GM12878 (cell line): ENCODE measurements at regions not wholly inside any gene's neighbourhood (a gene's known extent, or its start where the extent isn't known, plus 50 kb on each side); places are given as distances from the start of the nearest gene placed in this dataset.

ENCODE experiments used
- CHD2 ChIP-seq: IDR thresholded peaks from 2 replicates; pipeline ENCODE4 v1.6.1; 2011; ENCODE audit warnings: low read depth, low read length, improper control_type of control experiment, borderline replicate concordance
- FOS ChIP-seq: IDR thresholded peaks from 3 replicates; pipeline ENCODE4 v1.6.1; 2011; ENCODE audit warnings: borderline replicate concordance; ENCODE audit not compliant: insufficient read length; ENCODE audit errors: extremely low read depth
- FOXM1 ChIP-seq: IDR thresholded peaks from 2 replicates; pipeline ENCODE4 v1.6.1; 2012; ENCODE audit warnings: low read depth, mild to moderate bottlenecking, inconsistent platforms, low read length, moderate library complexity
- HCFC1 ChIP-seq: fragments of 150-350 bp; IDR thresholded peaks from 2 replicates; pipeline ENCODE4 v1.6.1; 2014; ENCODE audit warnings: low read length
- HDAC2 ChIP-seq: fragments of 200-600 bp; sonication (generic); IDR thresholded peaks from 2 replicates; pipeline ENCODE4 v1.6.1; 2017
- KDM1A ChIP-seq: fragments of 200-600 bp; sonication (generic); IDR thresholded peaks from 2 replicates; pipeline ENCODE4 v1.6.1; 2016; ENCODE audit warnings: borderline replicate concordance
- SIN3A ChIP-seq: IDR thresholded peaks from 2 replicates; pipeline ENCODE4 v1.6.1; 2012; ENCODE audit warnings: low read depth, low read length, improper control_type of control experiment
- TARDBP ChIP-seq: IDR thresholded peaks from 2 replicates; pipeline ENCODE4 v1.6.1; 2016; ENCODE audit warnings: borderline replicate concordance
- TCF7 ChIP-seq: IDR thresholded peaks from 2 replicates; pipeline ENCODE4 v1.6.1; 2014; ENCODE audit warnings: antibody characterized with exemption, borderline replicate concordance
- ZSCAN29 ChIP-seq: fragments of 450-650 bp; IDR thresholded peaks from 2 replicates; pipeline ENCODE4 v1.6.1; 2017; ENCODE audit warnings: mild to moderate bottlenecking, moderate library complexity
- TF ChIP-seq, protein P1 (sequence below): fragments of 450-650 bp; IDR thresholded peaks from 2 replicates; pipeline ENCODE4 v1.6.1; 2017; ENCODE audit warnings: mild to moderate bottlenecking, low read depth, inconsistent platforms; ENCODE audit not compliant: poor library complexity, severe bottlenecking
- TF ChIP-seq, protein P2 (sequence below): fragments of 450-650 bp; IDR thresholded peaks from 2 replicates; pipeline ENCODE4 v1.6.1; 2014; ENCODE audit warnings: mild to moderate bottlenecking
- TF ChIP-seq, protein P3 (sequence below): fragments of 450-650 bp; IDR thresholded peaks from 2 replicates; pipeline ENCODE4 v1.6.1; 2017; ENCODE audit warnings: mild to moderate bottlenecking, moderate library complexity
- TF ChIP-seq, protein P4 (sequence below), 3 experiments: IDR thresholded peaks in 2 of 3; conservative IDR thresholded peaks in 1 of 3; 2 replicates each; pipeline ENCODE4 v1.5.1; 2011; ENCODE audit warnings: low read depth in 3 of 3, low read length in 3 of 3, mild to moderate bottlenecking in 3 of 3, control low read depth in 2 of 3, moderate library complexity in 2 of 3, inconsistent platforms in 1 of 3, mixed read lengths in 1 of 3; ENCODE audit not compliant: control insufficient read depth in 2 of 3, insufficient read depth in 1 of 3; ENCODE audit errors: extremely low read depth in 1 of 3
- TF ChIP-seq, protein P5 (sequence below): fragments of 450-650 bp; IDR thresholded peaks from 2 replicates; pipeline ENCODE4 v1.6.1; 2017; ENCODE audit warnings: borderline replicate concordance

DNA sequence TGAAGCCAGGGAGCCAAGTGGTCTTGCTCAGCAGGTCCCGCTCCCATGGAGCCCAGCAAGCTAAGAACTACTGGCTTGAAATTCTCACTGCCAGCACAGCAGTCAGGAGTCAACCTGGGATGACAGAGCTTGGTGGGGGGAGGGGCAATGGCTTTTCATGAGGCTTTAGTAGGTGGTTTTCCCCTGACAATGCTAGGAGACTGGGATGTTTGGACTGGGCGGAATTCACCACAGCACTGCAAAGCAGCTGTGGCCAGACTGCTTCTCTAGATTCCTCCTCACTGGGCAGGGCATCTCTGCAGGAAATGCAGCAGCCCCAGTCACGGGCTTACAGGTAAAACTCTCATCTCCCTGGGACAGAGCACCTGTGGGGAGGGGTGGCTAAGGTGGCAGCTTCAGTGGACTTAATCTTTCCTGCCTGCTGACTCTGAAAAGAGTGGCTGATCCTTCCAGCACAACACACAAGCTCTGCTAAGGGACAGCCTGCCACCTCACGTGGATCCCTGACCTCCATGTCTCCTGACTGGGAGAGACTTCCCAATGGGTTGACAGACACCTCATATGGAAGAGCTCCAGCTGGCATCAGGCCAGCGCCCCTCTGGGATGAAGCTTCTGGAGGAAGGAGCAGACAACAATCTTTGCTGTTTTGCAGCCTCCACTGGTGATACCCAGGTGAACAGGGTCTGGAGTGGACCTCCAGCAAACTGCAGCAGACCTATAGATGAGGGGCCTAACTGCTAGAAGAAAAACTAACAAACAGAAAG lies 349.7 kb upstream of the ST6GAL2 start (continued):
- no peak for TF ChIP-seq HDAC2
- TF ChIP-seq FOS, result no peak
- no peak for TF ChIP-seq SIN3A
- TF ChIP-seq, protein P1, sequence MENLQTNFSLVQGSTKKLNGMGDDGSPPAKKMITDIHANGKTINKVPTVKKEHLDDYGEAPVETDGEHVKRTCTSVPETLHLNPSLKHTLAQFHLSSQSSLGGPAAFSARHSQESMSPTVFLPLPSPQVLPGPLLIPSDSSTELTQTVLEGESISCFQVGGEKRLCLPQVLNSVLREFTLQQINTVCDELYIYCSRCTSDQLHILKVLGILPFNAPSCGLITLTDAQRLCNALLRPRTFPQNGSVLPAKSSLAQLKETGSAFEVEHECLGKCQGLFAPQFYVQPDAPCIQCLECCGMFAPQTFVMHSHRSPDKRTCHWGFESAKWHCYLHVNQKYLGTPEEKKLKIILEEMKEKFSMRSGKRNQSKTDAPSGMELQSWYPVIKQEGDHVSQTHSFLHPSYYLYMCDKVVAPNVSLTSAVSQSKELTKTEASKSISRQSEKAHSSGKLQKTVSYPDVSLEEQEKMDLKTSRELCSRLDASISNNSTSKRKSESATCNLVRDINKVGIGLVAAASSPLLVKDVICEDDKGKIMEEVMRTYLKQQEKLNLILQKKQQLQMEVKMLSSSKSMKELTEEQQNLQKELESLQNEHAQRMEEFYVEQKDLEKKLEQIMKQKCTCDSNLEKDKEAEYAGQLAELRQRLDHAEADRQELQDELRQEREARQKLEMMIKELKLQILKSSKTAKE, result no peak
- no peak for TF ChIP-seq TARDBP
- TF ChIP-seq CHD2, result no peak
- no peak for TF ChIP-seq ZSCAN29
- TF ChIP-seq, protein P2, sequence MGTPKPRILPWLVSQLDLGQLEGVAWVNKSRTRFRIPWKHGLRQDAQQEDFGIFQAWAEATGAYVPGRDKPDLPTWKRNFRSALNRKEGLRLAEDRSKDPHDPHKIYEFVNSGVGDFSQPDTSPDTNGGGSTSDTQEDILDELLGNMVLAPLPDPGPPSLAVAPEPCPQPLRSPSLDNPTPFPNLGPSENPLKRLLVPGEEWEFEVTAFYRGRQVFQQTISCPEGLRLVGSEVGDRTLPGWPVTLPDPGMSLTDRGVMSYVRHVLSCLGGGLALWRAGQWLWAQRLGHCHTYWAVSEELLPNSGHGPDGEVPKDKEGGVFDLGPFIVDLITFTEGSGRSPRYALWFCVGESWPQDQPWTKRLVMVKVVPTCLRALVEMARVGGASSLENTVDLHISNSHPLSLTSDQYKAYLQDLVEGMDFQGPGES, result no peak
- TF ChIP-seq, protein P3, sequence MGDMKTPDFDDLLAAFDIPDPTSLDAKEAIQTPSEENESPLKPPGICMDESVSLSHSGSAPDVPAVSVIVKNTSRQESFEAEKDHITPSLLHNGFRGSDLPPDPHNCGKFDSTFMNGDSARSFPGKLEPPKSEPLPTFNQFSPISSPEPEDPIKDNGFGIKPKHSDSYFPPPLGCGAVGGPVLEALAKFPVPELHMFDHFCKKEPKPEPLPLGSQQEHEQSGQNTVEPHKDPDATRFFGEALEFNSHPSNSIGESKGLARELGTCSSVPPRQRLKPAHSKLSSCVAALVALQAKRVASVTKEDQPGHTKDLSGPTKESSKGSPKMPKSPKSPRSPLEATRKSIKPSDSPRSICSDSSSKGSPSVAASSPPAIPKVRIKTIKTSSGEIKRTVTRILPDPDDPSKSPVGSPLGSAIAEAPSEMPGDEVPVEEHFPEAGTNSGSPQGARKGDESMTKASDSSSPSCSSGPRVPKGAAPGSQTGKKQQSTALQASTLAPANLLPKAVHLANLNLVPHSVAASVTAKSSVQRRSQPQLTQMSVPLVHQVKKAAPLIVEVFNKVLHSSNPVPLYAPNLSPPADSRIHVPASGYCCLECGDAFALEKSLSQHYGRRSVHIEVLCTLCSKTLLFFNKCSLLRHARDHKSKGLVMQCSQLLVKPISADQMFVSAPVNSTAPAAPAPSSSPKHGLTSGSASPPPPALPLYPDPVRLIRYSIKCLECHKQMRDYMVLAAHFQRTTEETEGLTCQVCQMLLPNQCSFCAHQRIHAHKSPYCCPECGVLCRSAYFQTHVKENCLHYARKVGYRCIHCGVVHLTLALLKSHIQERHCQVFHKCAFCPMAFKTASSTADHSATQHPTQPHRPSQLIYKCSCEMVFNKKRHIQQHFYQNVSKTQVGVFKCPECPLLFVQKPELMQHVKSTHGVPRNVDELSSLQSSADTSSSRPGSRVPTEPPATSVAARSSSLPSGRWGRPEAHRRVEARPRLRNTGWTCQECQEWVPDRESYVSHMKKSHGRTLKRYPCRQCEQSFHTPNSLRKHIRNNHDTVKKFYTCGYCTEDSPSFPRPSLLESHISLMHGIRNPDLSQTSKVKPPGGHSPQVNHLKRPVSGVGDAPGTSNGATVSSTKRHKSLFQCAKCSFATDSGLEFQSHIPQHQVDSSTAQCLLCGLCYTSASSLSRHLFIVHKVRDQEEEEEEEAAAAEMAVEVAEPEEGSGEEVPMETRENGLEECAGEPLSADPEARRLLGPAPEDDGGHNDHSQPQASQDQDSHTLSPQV, result no peak
- no peak for TF ChIP-seq TCF7
- no peak for TF ChIP-seq KDM1A
- TF ChIP-seq, protein P4, sequence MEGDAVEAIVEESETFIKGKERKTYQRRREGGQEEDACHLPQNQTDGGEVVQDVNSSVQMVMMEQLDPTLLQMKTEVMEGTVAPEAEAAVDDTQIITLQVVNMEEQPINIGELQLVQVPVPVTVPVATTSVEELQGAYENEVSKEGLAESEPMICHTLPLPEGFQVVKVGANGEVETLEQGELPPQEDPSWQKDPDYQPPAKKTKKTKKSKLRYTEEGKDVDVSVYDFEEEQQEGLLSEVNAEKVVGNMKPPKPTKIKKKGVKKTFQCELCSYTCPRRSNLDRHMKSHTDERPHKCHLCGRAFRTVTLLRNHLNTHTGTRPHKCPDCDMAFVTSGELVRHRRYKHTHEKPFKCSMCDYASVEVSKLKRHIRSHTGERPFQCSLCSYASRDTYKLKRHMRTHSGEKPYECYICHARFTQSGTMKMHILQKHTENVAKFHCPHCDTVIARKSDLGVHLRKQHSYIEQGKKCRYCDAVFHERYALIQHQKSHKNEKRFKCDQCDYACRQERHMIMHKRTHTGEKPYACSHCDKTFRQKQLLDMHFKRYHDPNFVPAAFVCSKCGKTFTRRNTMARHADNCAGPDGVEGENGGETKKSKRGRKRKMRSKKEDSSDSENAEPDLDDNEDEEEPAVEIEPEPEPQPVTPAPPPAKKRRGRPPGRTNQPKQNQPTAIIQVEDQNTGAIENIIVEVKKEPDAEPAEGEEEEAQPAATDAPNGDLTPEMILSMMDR (IDR thresholded peaks at IDR 0.05 in 2 of 3, conservative IDR thresholded peaks at IDR 0.05 in 1 of 3; ENCODE audit: control insufficient read depth in 2 of 3, extremely low read depth in 1 of 3, insufficient read depth in 1 of 3, low read depth in 3 of 3, low read length in 3 of 3), result no peak
- TF ChIP-seq HCFC1, result no peak
- no peak for TF ChIP-seq FOXM1
- TF ChIP-seq, protein P5, sequence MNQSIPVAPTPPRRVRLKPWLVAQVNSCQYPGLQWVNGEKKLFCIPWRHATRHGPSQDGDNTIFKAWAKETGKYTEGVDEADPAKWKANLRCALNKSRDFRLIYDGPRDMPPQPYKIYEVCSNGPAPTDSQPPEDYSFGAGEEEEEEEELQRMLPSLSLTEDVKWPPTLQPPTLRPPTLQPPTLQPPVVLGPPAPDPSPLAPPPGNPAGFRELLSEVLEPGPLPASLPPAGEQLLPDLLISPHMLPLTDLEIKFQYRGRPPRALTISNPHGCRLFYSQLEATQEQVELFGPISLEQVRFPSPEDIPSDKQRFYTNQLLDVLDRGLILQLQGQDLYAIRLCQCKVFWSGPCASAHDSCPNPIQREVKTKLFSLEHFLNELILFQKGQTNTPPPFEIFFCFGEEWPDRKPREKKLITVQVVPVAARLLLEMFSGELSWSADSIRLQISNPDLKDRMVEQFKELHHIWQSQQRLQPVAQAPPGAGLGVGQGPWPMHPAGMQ, result no peak
